ENCODE measurements at regions not wholly inside any gene's neighbourhood (a gene's known extent, or its start where the extent isn't known, plus 50 kb on each side); places are given as distances from the start of the nearest gene placed in this dataset.
"Not testable (repeated sequence)": the region's sequence is repeated elsewhere in the genome, so short reads cannot be mapped to it uniquely, and the experiment has no call there.

DNA sequence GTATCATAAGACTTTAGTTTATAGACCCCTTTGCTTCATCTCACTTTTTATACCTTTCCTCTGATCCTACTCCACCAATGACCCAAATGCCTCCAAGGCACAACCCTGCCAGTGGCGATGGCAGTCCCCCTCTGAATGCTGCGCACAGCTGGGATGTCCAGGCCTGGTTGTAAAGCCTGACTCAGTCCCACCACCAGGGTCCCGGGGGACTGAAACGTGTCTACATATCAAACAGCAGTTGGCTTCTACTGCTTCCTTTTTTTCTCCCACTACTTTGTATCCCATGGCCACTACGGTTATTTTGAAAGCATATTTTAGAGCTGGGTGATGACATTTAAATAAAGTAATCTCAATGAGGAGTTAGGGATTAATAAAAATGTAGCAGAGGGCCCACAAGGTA lies 329.8 kb upstream of the PSMD7 start:
- in situ Hi-C loops (cut with HindIII; ENCODE audit: low sequenced_read_pairs), result no loop called here

DNA sequence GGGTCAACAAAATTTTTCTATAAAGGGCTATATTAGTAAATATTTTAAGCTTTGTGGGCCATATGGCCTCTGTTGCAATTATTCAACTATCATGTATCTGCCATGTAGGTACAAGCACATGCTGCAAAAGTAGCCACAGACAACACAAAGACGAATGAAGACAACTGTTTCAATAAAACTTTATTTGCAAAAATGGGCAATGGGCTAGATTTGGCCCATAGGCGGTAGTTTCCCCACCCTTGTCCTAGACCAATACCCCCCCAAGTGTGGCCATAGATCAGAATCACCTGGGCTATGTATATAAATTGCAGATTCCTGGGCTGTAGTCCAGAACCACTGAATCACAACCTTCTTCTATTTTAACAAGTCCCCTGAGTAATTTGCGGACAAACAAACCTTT lies 331.0 kb upstream of the PSMD7 start:
- in situ Hi-C loops (cut with HindIII; ENCODE audit: low sequenced_read_pairs), result no loop called here

DNA sequence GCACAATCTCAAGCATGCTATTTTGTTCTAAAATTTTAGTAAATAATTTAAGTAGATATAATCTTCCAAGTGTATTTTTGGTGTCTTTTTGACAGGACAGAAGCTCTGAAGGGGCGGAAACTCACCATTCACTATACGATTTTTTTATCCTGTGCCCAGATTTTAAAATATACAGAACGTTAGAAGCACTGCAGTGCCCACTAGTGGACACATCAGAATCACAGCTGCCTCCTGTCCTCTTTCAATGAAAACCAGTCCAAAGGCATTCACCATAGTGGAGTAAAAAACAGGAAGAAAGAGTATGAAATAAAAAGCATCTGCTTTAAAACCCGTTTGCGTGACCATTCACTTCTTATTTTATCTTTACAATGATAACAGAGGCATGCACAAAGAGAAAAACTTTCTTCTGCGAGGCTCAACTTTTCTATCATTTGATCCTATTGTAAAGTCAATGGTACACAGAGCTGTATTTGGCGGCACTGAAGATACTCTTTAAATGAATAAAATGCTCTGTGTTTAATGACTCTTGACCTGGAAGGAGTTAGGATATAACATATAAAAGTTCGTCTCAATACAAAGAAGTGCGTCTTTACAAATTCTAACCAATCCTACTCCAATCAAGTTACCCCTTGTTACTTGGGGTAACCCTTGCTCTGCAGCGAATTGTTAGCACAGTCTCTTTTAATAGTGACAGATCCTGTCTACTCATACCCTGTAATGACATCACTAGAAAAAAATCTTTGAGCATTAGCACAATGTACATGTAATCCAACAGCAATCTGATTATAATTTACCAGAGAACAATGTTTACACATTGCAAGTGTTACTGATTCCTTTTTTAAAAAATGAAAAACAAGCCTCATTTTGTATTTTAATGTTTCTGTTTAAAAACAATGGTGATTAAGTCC lies 339.8 kb upstream of the PSMD7 start:
- in situ Hi-C loops (cut with HindIII; ENCODE audit: low sequenced_read_pairs), result no loop called here

- in situ Hi-C loops (cut with HindIII; ENCODE audit: low sequenced_read_pairs), result no loop called here
Observed at GRCh38 chr16:73955702-73956101, 340.9 kb upstream of the PSMD7 start.

DNA sequence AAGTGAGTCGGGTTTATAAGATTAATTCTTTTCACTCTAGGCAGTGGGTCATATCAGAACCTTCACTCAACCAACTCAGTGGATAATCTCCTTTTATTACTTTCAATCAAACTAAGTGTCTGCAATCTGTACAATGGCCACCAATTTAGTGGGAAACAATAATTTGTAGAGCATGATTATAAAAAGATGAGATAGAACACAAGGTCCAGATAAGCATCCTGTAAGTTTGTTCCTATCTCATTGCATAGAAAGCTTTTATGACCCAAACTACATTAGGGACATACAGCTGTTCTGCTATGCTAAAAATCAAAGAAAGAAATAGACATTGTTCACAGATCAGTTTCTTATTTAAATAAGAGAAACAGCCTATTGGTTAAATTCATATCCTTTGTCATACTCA lies 341.4 kb upstream of the PSMD7 start:
- in situ Hi-C loops (cut with HindIII; ENCODE audit: low sequenced_read_pairs), result no loop called here

DNA sequence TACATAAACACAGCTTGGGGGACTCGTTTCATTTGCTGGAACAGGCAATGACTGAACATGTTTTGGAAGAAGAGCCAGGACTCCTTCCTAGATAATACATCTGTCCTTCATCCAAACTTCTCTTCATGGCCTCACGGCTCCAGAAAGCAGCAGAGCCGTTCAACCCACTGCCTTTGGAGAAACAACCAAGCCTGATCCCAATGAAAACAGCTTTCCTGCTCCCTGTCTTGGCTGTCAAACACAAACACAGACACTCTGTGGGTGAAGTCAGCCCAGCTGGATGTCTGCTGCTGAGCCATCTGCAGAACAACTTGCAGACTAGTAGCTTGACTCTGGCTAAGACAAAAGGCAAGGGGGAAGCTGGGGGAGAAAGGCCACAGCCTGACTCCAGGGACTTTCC lies 345.1 kb upstream of the PSMD7 start:
- in situ Hi-C loops (cut with HindIII; ENCODE audit: low sequenced_read_pairs), result no loop called here

DNA sequence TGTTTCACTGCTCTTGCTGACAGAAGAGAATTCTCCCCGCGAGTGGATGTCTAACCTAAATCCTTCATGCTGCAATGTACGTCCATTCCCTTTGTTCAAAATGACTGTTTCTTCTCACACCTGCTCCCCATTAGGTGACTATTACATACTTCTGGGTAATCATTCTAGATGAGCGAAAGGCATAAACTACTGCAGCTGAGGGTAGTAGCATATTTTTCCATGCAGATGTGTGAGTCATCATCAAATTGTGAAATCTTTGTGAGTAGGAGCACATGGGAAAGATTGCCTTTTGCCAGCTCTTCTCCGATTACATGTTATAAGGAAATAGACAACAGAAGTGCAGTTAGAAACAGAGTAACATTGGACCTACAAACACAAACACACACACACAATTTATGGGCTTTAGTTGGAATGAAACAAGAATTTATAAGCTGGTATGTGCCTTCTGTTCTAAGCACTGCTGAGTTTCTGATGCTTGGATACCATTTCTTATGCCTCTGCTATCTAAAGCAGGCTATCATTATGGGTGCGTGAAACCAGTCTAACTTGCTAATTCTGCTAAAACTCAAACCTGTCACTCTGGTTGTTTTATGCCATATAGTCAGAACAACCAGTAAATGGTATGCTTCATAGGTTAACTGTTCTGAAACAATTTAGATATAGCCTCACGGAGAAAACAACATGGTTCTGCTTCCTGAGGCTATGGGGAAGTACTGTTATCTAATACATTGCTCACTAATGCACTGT lies 346.9 kb upstream of the PSMD7 start:
- in situ Hi-C loops (cut with HindIII; ENCODE audit: low sequenced_read_pairs), result no loop called here

GRCh38 chr16:73945631-73946030 lies 351.0 kb upstream of the PSMD7 start:
- in situ Hi-C loops (cut with HindIII; ENCODE audit: low sequenced_read_pairs), result no loop called here

DNA sequence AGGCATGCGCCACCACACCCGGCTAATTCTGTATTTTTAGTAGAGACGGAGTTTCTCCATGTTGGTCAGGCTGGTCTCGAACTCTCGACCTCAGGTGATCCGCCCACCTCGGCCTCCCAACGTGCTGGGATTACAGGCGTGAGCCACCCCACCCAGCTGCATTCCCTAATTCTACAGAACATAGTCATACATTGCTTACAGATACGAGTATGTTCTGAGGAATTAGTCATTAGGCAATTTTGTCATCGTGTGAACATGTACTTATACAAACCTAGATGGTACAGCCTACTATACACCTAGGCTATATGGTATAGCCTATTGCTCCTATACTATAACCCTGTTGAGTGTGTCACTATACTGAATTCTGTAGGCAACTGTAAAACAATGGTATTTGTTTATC lies 353.4 kb upstream of the PSMD7 start:
- in situ Hi-C loops (cut with HindIII; ENCODE audit: low sequenced_read_pairs), result not testable (repeated sequence)

DNA sequence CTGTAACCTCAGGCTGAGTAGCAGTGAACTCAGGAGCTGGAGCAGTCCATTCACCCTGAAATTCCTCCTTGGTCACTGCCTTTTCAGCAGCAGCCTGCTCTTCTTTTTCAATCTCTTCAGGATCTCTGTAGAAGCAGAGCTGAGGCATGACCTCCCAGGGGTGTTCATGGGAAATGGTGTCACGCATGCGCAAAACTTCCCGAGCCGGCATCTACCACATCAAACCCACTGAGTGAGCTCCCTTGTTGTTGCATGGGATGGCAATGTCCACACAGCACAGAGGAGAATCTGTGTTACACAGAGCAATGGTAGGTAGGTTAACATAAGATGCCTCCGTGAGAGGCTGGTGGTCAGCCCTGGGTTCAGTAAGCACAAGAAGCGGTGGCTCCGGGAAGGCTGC lies 355.8 kb upstream of the PSMD7 start:
- in situ Hi-C loops (cut with HindIII; ENCODE audit: low sequenced_read_pairs), result not testable (repeated sequence)

DNA sequence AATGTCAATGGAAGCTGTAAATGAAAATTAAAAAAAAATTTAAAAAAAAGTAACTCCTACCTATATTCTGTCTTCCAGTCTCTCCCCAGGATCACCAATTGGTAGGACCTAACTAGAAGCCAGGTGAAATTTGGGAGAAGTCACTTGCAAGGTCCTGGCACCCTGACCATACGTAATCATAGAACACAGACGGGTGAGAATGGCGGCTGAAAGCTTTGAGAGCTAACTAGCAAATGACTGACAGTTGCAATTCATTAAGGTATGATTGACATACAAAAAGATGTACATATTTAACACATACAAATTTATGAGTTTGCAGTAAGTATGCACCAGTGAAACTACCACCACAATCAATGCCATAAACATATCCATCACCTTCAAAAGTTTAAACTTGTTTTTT lies 372.7 kb upstream of the PSMD7 start:
- in situ Hi-C loops (cut with HindIII; ENCODE audit: low sequenced_read_pairs), result no loop called here

- in situ Hi-C loops (cut with HindIII; ENCODE audit: low sequenced_read_pairs), result no loop called here
Observed at GRCh38 chr16:73921295-73921694, 375.3 kb upstream of the PSMD7 start.

GRCh38 chr16:73916829-73917594 lies 379.6 kb upstream of the PSMD7 start:
- in situ Hi-C loops (cut with HindIII; ENCODE audit: low sequenced_read_pairs), result no loop called here

DNA sequence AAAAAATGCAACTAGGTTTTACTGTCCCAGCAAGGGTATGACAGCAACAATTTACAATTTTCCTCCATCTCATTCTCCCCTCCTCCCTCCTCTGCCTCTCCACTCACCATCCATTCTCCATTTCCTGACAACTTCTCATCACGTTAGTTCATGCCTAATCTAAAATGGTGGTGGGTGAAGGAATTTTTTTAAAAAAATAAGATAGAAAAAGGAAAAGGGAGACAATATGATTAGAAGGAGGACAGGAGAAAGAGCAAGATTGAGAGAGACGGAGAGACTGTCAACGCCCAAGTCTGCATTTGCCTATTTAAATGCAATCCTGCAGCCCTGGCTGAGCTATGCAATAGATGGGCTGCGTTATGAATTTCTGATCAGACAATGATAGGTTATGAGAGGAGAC lies 380.7 kb upstream of the PSMD7 start:
- in situ Hi-C loops (cut with HindIII; ENCODE audit: low sequenced_read_pairs), result no loop called here

DNA sequence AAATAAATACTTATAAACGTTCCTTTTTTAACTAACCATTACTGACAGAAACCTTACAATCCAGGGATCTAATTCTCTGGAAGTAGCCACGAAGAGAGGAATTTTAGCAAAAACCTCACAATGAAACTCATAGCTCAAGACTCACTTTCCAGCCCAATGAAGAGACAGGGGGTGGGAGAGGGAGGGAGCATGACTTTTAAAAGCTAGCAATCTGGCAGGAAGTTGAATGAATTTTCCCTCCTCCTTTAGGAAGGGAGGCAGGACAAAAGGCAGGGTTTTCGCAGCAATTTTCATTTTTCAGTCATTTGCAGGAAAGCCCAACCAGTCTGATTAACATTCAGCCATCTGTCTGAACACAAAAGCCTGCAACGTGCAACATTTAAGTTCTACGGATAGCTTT lies 381.5 kb upstream of the PSMD7 start:
- in situ Hi-C loops (cut with HindIII; ENCODE audit: low sequenced_read_pairs), result no loop called here

- in situ Hi-C loops (cut with HindIII; ENCODE audit: low sequenced_read_pairs), result no loop called here
Observed at GRCh38 chr16:73912850-73913249, 383.8 kb upstream of the PSMD7 start.

GRCh38 chr16:73912281-73912680 lies 384.3 kb upstream of the PSMD7 start:
- in situ Hi-C loops (cut with HindIII; ENCODE audit: low sequenced_read_pairs), result no loop called here

GRCh38 chr16:73909529-73910035 lies 387.0 kb upstream of the PSMD7 start:
- in situ Hi-C loops (cut with HindIII; ENCODE audit: low sequenced_read_pairs), result no loop called here

- in situ Hi-C loops (cut with HindIII; ENCODE audit: low sequenced_read_pairs), result loop anchor here (25.0 kb wide), 1 partner anchor 329 kb away; no protein-coding TSS in a partner anchor
Observed at GRCh38 chr16:73891129-73891542, 405.5 kb upstream of the PSMD7 start.

DNA sequence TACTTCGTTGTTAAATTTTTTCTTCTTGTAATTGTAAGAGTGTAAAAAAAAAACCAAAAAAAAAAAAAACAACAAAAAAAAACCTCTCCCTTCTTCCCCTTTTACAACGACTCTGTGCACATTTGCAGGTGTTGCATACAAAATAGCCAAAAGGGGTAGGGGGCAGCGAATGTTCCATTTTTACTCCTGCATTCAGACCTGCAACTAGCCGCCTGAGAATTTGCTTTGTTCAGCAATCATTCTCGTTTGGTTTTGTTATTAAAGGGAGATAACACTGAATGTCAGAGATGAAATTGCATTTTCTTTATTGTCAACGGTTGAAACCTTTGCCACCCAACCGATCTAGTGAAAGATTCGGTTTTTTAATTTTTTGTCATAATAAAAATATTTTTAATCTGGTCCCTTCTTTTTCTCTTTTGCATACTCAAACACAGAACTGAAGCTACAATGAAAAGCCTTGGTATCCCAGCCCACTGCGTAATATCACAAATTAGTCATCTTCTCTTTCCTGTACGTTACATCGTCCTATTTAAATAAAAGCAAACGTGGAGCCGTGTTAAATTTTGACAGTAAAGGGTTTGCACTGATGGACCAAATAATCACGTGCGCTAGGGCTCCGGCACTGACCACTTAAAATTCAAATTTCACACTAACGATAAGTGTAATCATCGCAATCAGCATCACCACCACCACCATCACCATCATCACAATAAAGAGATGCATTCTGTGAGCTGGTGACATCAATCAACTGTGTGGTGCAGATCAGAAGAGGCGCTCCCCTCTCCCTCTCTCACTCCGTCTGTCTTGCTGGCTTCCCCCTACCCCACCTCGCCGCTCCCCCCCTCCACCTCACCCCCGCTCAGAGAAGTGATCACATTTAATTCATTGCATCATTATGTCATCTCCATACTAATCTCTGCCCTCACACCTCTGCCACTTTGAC lies 406.2 kb upstream of the PSMD7 start:
- in situ Hi-C loops (cut with HindIII; ENCODE audit: low sequenced_read_pairs), result loop anchor here (25.0 kb wide), 1 partner anchor 328 kb away; no protein-coding TSS in a partner anchor

Data from DLD1 (cell line).